Stimulated activated CD4-positive, alpha-beta T cell treated with anti-CD3 and anti-CD28 coated beads, Interleukin-1b, Interleukin-23, amount 100 ng/mL, for 48 hours (primary cell): ENCODE measurements at regions not wholly inside any gene's neighbourhood (a gene's known extent, or its start where the extent isn't known, plus 50 kb on each side); places are given as distances from the start of the nearest gene placed in this dataset.
"Not testable (repeated sequence)": the region's sequence is repeated elsewhere in the genome, so short reads cannot be mapped to it uniquely, and the experiment has no call there.

Experiments
- DNase-seq: peaks from one replicate; pipeline ENCODE4 v3.0.0-alpha.2; 2020

DNA sequence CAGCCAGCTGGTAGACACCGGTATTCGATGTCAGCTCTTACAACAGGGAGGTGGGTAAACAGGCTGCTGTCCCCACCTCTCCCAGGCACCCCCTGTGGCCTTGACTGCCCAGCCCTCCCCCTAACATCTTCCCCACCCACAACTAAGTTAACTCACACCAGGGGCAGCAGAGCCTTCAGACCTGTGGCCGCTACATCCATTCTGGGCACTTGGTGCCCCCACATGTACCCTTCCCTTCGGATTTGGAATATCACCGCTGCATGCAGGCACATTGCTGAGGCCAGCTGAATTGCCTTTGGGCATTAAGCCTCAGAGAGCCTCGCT is 130.3 kb downstream of the MYCN start:
- DNase-seq = no peak

DNA sequence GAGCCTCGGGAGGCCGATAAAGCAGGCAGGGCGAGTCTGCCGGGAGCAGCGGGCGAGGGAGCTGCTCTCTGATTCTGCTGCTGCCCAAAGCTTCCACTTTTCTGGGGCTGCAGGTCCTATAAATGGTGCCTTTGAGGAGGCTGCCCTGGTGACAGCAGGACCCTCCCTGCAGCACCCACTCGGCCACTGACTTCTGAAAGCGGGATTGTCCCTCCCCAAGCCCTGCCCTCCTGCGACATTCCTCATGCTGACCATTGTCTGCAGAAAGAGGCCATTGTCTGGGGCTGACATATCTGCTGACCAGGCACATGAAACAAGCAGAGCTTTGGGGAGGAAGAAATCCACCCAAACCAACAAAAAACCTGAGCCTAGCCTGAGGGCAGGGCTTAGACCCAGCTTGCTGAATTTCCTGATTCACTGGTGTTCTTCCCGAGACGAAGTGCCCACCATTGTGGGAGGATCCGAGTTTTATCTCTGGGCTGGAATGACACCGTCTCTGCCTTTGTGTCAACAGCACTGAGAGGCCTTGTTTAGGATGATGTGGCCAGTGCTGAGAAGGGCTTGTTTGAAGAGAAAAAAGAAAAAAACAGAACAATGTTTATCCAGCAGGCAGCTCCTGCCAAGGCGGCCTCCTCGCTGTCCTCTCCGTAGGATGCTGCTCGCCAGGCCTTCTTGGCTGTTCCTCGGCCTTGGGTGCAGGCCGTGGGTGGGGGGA is 129.7 kb downstream of the MYCN start:
- DNase-seq = no peak

DNA sequence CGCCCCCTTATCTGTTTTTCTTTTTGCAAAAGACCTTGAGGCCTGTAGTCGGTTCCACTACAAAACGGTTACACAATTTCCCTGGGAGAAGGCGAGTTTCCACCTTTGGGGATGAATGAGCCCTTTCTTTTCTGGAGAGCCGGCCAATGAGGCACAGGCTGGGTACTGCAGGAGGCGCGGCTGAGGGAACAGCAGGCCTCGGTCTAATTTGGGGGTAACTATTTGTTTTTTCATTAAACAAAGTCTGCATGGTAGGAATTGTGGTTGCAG is 129.2 kb downstream of the MYCN start:
- DNase-seq = no peak

DNA sequence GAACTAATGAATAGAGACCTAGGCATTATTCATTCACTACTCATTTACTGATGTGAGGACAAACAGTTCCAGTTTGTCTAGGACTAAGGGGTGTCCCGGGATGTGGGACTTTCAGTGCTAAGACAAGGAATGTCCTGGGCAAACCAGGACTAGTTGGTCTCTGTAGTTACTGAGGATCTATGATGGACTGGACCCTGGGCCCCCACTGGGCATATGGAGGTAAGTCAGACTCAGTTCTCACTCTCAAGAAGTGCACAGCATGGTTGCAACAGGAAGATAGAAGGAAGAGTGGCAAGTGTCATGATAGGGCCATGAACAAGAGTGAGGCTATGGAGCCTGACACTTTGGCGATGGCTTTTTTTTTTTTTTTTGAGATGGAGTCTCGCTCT is 128.2 kb downstream of the MYCN start:
- DNase-seq = no peak

DNA sequence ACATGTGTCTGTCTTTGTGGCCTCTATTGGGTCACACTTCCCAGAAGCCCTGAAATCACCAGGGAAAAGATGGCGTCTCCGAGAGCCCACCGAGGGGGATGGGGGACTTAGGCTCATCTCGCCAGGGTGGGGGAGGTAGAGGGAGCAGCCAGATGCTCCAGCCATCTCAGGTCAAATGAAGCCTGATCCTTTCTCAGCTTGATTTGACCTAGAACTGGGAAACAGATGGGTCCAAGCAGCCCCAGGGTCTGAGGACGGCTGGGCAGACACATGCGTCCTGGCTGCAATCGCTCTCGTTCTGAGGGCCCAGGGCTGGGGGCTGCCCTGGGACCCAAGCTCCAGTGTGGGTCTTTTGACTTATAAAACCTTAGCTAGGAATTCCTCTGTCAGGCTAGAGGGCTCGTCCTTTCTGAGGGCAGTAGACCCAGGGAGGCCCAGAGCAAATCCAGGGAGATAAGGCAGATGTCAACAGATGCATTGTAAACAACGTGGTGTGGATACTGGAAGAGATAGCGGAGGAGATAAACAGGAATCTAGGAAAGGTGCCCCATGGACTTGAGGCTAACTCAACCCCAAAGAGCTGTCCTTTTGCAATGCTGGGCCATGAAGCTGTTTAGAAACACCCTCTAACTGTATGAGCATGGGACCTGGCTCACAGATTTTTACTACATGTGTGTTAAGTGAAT is 127.7 kb downstream of the MYCN start:
- DNase-seq = no peak

DNA sequence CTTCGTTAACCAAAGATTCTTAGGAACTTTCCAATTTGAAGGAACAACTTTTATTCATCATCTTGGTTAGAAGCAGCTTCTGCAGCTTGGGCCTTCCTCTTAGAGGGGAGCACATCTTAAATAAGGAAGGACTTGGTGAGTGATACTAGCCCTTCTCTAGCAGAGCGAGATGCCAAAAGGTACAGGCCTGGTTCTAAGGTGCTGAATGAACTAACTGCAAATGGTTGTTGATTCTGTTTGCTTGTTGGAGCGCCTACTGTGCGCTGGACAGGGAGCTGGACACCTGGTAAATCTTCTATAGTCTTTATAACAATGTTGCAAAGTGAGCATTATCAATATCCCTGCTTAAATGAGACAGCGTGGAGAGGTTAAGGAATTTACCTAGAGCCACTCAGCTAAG is 127.1 kb downstream of the MYCN start:
- no peak for DNase-seq

DNA sequence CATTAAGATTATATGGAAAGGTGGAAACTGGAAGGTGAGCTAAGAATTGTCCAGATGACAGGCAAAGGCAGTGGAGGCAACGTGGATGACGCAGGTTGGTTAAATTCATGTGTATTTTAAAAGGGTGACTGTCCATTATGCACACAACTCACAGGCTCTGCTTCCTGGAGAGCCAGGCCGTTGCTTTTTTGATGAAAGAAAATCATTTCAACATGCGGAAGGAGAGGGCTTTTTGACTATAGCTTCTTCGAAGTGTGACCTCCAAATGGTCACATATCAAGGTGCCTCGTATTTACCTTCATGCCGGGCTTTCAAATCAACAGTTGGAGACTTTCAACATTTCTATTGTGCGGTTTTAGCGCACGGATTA is 126.7 kb downstream of the MYCN start:
- no peak for DNase-seq

DNA sequence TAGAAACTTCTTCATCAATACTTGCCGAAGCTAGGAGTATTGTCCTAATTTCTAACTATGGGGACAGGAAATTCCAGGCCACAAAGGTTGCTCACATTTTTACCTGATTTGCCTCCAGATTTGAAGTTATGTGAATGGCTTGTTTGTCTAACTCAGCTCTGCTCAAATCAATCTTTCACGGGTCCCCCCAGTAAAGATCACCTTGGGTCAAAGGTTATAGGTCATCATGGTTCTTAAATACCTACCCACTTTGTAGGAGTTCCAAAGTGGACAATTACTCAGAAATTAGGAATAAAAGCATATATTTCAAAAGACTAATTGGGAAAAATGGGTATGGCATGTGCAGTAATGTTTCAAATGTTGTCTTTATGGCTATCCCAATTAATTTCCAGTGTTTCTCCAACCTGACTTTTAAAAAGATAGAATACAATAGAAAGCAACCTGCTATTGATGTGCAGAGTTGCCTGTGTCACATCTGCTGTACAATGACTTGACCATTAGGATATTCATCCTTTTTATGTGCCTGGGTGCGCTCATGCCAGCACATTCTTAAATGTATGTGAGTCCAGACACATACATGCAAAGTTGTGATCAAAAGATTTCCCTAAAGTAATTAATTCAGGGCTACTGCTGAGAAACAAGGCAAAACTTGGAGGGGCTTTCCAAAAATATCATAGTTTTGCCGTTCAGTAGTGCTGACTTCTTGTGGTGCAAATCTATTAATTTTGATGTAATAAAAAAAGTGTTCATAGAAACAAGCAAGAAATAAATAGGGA is 126.1 kb downstream of the MYCN start:
- DNase-seq = no peak

DNA sequence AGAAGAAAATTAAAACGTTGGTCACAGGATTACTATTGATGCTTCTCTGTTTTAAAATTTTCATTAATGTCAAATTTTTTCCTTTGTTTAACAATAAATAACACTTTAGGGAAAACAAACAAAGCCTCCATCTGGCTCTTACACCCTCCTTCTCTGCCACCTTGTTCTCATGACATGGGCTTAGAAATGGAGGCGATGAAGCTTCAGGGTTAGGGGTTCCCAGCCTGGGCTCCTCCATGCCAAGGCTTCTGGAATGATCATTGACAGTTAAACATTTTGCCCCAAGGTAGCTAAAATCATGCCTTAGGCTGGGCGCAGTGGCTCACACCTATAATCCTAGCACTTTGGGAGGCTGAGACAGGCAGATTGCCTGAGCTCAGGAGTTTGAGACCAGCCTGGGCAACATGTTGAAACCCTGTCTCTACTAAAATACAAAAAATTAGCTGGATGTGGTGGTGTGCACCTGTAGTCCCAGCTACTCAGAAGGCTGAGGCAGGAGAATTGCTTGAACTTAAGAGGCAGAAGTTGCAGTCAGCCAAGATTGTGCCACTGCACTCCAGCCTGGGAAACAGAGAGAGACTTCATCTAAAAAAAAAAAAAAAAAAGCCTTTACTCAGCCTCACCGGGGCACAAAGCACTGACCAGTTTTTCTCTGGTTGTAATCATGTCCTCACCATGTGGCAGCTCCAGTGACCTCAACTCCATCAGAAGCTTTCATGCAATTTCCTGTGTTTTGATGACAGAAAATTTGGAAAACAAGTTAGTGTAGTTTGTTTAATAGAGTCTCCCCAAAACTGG is 125.1 kb downstream of the MYCN start:
- not testable (repeated sequence) for DNase-seq

DNA sequence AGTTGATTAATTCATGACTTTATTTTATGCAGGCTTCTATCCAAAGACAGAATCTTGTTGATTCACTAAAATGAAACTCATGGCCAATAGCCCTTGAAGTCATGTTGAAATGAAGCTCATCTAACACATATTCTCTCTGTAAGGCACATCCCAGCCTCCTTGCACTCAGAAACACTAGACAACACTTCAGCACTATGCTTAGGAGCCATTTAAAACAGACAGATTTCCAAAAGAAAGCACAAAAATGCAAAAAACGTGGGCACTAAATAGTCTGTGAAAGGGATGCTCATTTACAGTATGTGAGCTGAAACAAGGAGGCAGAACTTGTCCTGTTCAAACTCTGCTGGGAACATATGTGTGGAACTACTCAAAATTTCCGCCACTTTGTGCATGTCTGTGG is 124.4 kb downstream of the MYCN start:
- no peak for DNase-seq

DNA sequence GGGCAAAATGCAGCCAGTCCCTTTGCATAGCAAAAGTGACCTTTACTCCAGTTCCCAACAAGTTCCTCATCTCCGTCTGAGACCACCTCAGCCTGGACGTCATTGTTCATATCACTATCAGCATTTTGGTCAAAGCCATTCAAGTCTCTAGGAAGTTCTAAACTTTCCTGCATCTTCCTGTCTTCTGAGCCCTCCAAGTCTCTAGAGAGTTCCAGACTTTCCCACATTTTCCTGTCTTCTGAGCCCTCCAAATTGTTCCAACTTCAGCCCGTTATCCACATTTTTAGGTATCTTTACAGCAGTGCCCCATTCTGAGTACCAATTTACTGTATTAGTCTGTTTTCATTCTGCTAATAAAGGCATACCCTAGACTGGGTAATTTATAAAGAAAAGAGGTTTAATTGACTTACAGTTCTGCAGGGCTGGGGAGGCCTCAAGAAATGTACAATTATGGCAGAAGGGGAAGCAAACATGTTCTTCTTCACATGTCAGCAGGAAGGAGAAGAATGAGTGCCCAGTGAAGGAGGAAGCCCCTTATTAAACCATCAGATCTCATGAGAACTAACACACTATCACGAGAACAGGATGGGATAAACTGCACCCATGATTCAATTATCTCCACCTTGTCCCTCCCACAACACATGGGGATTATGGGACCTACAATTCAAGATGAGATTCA is 123.7 kb downstream of the MYCN start:
- no peak for DNase-seq

DNA sequence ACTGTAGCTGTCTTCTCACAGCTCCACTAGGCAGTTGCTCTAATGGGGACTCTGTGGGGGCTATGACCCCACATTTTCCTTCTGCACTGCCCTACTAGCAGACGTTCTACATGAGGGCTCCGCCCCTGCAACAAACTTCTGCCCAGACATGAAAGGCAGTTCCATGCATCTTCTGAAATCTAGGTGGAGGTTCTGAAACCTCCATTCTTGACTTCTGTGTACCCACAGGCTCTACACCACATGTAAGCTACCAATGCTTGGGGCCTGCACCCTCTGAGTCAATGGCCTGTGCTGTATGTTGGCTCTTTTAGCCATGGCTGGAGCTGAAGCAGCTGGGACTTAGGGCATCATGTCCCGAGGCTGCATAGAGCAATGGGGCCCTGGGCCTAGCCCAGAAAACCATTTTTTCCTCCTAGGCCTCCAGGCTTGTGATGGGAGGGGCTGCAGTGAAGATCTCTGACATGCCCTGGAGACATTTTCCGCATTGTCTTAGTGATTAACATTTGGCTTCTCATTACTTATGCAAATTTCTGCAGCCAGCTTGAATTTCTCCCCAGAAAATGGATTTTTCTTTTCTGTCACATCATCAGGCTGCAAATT is 123.0 kb downstream of the MYCN start:
- DNase-seq = no peak

DNA sequence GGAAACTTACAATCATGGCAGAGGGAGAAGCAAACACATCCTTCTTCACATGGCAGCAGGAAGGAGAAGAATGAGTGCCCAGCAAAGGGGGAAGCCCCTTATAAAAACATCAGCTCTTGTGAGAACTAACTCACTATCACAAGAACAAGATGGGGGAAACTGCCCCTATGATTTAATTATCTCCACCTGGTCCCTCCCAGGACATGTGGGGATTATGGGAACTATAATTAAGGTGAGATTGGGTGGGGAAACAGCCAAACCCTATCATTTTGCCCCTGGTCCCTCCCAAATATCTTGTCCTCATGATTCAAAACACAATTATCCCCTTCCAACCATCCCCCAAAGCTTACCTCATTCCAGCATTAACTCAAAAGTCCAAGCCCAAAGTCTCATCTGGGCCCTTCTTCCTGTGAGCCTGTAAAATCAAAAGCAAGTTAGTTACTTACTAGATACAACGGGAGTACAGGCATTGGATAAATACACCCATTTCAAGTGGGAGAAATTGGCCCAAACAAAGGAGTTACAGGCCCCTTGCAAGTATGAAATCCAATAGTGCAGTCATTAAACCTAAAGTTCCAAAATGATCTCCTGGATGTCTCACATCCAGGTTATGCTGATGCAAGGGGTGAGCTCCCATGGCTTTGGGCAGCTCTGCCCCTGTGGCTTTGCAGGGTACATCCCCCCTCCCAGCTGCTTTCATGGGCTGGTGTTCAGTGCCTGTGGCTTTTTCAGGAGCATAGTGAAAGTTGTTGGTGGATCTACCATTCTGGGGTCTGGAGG is 122.3 kb downstream of the MYCN start:
- DNase-seq = no peak

DNA sequence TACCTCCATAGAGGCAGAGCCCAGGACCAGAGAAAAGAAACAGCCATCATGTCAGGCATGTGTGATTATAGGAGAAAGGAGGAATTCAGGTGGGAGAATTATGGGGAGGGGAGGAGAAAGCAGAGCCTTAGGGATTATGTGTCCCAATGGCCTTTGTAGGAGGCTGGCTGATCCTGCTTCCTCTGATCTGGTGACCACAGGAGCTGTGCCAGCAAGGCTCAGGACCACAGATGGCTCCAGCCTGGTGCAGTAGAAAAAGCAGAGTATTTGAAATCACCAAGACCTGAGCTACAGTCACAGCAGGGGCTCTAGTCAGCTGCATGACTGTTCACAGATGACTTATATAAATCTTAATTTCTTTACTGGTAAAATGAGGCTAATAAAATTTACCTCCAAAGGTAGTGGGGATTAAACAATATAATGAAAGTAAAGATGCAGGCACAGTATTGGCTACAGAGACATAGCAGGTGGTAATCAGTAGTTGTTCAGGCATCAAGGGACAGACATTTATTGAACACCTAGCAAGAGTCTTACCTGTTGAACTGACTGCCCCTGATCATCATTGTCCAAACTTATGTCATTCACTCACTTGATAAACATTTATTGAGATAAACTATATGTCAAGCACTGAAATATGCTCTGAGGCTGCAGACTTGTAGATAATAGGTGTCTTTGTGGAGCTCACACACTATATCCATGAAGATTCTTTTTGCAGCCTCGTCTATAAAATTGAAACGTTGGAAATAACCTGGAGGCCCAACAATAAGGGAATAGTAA is 121.3 kb downstream of the MYCN start:
- DNase-seq = no peak

DNA sequence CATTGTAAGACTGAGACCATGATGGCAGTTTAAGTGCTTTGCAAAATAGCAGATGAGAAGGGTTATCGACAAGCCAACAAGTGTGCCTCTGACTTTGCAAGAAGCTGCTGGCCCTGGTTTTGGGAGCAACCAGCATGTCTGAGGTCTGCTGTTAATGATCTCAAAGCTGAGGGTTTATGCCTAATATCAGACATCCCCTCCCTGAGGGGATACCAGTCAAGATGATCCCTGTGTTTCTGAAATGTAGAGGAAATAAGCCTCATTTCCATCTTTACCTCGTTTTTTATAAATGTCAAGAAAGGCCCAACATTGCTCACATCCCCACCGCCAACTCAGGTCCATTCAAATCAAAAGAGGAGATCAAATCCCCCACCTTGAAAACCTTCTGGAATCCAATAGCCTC is 120.6 kb downstream of the MYCN start:
- no peak for DNase-seq

DNA sequence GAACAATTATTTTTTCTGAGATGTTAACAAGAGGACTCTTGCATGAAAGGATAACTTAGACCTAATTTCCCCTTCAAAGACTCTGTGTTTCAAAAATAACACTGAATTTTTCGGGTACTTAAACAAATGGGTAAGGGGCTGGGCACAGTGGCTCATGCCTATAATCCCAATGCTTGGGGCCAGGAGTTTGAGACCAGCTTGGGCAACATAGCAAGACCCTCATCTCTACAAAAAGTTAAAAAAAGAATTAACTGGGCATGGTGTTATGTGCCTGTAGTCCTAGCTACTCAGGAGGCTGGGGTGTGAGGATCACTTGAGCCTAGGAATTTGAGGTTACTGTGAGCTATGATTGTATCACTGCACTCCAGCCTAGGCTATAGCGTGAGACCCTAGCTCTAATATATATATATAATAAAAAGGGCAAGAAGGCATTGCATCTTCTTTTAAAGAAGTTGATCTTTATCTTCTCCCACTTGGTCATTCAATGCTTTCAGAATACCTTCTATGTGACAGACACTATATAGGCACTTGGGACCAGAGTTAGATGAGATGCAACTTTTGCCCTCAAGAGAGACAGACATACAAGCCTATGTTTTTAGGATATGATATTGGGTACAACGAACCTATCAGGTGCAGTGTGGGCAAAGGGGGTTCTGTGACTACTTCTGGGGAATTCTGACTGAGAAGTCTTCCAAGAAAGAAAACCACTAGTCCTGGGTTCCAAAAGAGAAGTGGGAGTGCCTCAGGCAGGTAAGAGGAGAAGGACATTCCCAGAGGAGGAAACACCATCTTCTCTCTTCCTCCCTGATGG is 120.0 kb downstream of the MYCN start:
- no peak for DNase-seq

DNA sequence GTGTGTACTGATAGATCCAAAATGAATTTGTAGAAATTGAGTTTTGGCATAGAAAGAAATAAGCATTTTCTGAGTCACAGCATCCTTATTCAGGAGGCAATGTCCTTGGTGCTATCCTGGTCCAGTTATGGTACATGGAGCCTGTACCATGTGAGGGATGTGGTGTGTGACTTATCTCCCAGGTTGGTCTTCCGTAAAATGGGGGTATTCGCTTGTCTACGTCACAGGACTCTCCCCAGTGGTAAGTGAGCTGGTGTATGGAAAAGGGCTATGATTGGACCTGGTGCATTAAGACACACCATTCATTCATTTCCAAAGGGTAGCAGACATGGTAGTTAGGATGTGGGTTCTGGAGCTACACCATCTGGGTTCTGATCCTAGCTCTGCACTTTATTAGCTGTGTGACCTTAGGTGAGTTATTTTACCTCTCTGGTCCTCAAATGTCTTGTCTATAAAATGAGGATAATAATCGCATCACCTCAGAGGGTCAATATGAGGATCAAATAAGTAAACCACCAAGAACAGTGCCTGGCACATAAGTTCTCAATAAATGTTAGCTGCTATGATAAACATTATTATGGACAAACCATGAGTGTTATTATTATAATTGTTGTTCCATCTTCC is 119.2 kb downstream of the MYCN start:
- no peak for DNase-seq

DNA sequence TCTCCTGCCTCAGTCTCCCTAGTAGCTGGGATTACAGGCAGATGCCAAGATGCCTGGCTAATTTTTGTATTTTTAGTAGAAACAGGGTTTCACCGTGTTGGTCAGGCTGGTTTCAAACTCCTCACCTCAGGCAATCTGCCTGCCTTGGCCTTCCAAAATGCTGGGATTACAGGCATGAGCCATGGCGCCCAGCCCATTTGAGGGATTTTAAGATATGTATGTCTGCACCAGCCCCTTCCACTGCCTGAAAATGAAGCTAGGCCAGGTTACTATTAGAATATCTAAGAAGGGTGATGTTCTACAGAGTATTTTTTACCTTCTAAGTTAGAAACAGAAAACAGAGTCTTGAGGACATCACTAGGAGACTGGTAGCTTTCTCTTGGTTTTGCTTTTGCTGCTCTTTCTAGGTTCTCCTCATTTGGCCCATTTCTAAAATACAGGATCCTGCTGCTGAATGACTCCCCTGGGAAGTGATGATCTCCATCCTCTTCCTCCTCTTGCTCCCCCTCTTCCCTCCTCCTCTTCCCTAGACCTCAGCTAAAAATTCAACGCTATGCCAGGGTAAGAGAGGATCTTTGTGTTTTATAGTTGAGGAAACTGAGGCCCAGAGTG is 118.5 kb downstream of the MYCN start:
- DNase-seq = no peak

DNA sequence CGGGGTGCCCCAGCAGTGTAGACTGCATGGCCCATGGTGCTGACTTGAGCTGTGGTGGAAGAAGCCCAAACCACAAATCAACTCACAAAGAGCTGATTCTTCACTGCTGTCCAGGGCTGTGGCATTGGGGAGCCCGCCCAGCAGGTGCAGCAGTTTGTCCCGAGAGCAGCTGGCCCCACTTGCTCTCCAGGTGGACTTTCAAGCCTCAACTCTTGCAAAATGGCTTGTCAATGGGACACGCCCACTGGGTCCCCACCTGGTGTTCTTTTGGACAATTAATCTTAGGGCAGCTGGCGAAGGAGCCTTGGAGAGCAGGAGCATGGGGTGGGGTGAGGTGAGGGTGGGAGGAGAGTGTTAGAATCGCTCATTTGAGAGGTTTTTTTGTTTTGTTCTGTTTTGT is 117.9 kb downstream of the MYCN start:
- DNase-seq = no peak
